IMR-90 (cell line): ENCODE measurements at regions not wholly inside any gene's neighbourhood (a gene's known extent, or its start where the extent isn't known, plus 50 kb on each side); places are given as distances from the start of the nearest gene placed in this dataset.

ENCODE experiments used
- ATAC-seq: fragments of 200-7000 bp; cut with Tn5 transposase; 2 replicates; pipeline ENCODE4 v1.9.1; 2020; ENCODE audit warnings: low read depth, mild to moderate bottlenecking, moderate library complexity
- BruUV-seq: library from RNA; stranded (reverse); fragments of 400-500 nt; replicated peaks from 2 replicates; lab custom pipeline; 2021; lab: Mats Ljungman, UMichigan
- CTCF ChIA-PET: fragments of 300-600 bp; formaldehyde crosslinking; extraction: SDS; loops from one replicate; lab custom pipeline; 2021; ENCODE audit warnings: antibody characterized with exemption; lab: Yijun Ruan, JAX
- POLR2A ChIA-PET: fragments of 300-600 bp; sonication (Branson Sonifier 250); formaldehyde crosslinking; loops from one replicate; lab custom pipeline; 2022; ENCODE audit warnings: antibody characterized with exemption; ENCODE audit not compliant: unreplicated experiment; lab: Charles Lee
- DNase-seq: peaks from one replicate; pipeline ENCODE4 v3.0.0; 2013
- H2AFZ ChIP-seq: replicated peaks from 2 replicates; pipeline ENCODE3; 2013; ENCODE audit warnings: low read length, mild to moderate bottlenecking; ENCODE audit not compliant: poor library complexity
- H2AK5ac ChIP-seq: 2 replicates; pipeline ENCODE4 v1.6.1; 2013; ENCODE audit warnings: low read depth, low read length, inconsistent platforms
- H2AK9ac ChIP-seq: replicated peaks from 2 replicates; pipeline ENCODE3; 2013; ENCODE audit warnings: mild to moderate bottlenecking, low read depth, low read length, moderate library complexity; ENCODE audit not compliant: poor library complexity
- H2BK120ac ChIP-seq: 2 replicates; pipeline ENCODE4 v1.6.1; 2013; ENCODE audit warnings: low read depth, low read length, inconsistent platforms
- H2BK15ac ChIP-seq: 3 replicates; pipeline ENCODE4 v1.6.1; 2013; ENCODE audit warnings: low read depth, low read length, inconsistent platforms
- H2BK20ac ChIP-seq: 2 replicates; pipeline ENCODE4 v1.6.1; 2013; ENCODE audit warnings: low read depth, mild to moderate bottlenecking, inconsistent platforms, low read length, moderate library complexity
- H2BK5ac ChIP-seq: 2 replicates; pipeline ENCODE4 v1.6.1; 2013; ENCODE audit warnings: mild to moderate bottlenecking, low read depth, low read length, inconsistent platforms; ENCODE audit not compliant: poor library complexity, severe bottlenecking
- H3K14ac ChIP-seq: replicated peaks from 2 replicates; pipeline ENCODE4 v1.6.1; 2013; ENCODE audit warnings: low read depth, low read length, inconsistent platforms
- H3K18ac ChIP-seq: 2 replicates; pipeline ENCODE4 v1.6.1; 2013; ENCODE audit warnings: low read depth, low read length, control low read depth
- H3K23ac ChIP-seq: 2 replicates; pipeline ENCODE4 v1.6.1; 2013; ENCODE audit warnings: low read depth, low read length, inconsistent platforms
- H3K27ac ChIP-seq: 2 replicates; pipeline ENCODE4 v1.5.1; 2013; ENCODE audit warnings: mild to moderate bottlenecking, control low read depth, low read length; ENCODE audit not compliant: insufficient read depth
- H3K27me3 ChIP-seq: 2 replicates; pipeline ENCODE4 v1.6.1; 2013; ENCODE audit warnings: low read length; ENCODE audit not compliant: control insufficient read depth, insufficient read depth
- H3K36me3 ChIP-seq: 2 replicates; pipeline ENCODE4 v1.6.1; 2013; ENCODE audit warnings: low read length, mixed read lengths; ENCODE audit not compliant: control insufficient read depth, insufficient read depth
- H3K4ac ChIP-seq: 2 replicates; pipeline ENCODE4 v1.6.1; 2013; ENCODE audit warnings: low read depth, low read length, inconsistent platforms
- H3K4me1 ChIP-seq: 2 replicates; pipeline ENCODE4 v1.6.1; 2013; ENCODE audit warnings: low read length, mixed read lengths; ENCODE audit not compliant: control insufficient read depth, insufficient read depth
- H3K4me2 ChIP-seq: 2 replicates; pipeline ENCODE4 v1.6.1; 2013; ENCODE audit warnings: low read depth, mild to moderate bottlenecking, control low read depth, low read length, moderate library complexity
- H3K4me3 ChIP-seq: 2 replicates; pipeline ENCODE4 v1.5.1; 2013; ENCODE audit warnings: low read depth, mild to moderate bottlenecking, control low read depth, low read length, moderate library complexity; ENCODE audit not compliant: insufficient read depth
- H3K56ac ChIP-seq: 2 replicates; pipeline ENCODE4 v1.6.1; 2013; ENCODE audit warnings: low read length, inconsistent platforms; ENCODE audit not compliant: insufficient read depth; ENCODE audit errors: extremely low read depth
- H3K79me1 ChIP-seq, 2 experiments: 2 replicates each; pipeline ENCODE4 v1.6.1; 2013; ENCODE audit warnings: low read length in 2 of 2, inconsistent platforms in 1 of 2, low read depth in 1 of 2
- H3K9ac ChIP-seq: 2 replicates; pipeline ENCODE4 v1.6.1; 2013; ENCODE audit warnings: low read depth, low read length, control low read depth
- H3K9me1 ChIP-seq: 2 replicates; pipeline ENCODE4 v1.6.1; 2013; ENCODE audit warnings: low read length, inconsistent platforms; ENCODE audit not compliant: insufficient read depth
- H3K9me3 ChIP-seq: 2 replicates; pipeline ENCODE4 v1.6.1; 2013; ENCODE audit warnings: low read length; ENCODE audit not compliant: control insufficient read depth, insufficient read depth
- H4K20me1 ChIP-seq: 2 replicates; pipeline ENCODE4 v1.6.1; 2013; ENCODE audit warnings: low read length, inconsistent platforms; ENCODE audit not compliant: insufficient read depth
- H4K5ac ChIP-seq: 2 replicates; pipeline ENCODE4 v1.6.1; 2013; ENCODE audit warnings: mild to moderate bottlenecking, low read depth, low read length, control low read depth
- H4K8ac ChIP-seq, 2 experiments: 2 replicates each; pipeline ENCODE4 v1.6.1; 2013; ENCODE audit warnings: low read depth in 2 of 2, low read length in 2 of 2, control low read depth in 1 of 2, inconsistent platforms in 1 of 2
- H4K91ac ChIP-seq: 2 replicates; pipeline ENCODE4 v1.6.1; 2013; ENCODE audit warnings: low read depth, low read length, inconsistent platforms; ENCODE audit not compliant: insufficient read depth
- CEBPB ChIP-seq: IDR thresholded peaks from 2 replicates; pipeline ENCODE4 v1.6.1; 2012; ENCODE audit warnings: low read depth, low read length, improper control_type of control experiment
- CHD1 ChIP-seq: IDR thresholded peaks from 2 replicates; pipeline ENCODE4 v1.6.1; 2012; ENCODE audit warnings: low read depth, low read length, improper control_type of control experiment
- FOS ChIP-seq: fragments of 150-350 bp; IDR thresholded peaks from 2 replicates; pipeline ENCODE4 v1.6.1; 2016; ENCODE audit warnings: low read depth, low read length
- MAZ ChIP-seq: IDR thresholded peaks from 2 replicates; pipeline ENCODE4 v1.6.1; 2012; ENCODE audit warnings: low read depth, mild to moderate bottlenecking, low read length, improper control_type of control experiment, moderate library complexity, borderline replicate concordance
- MXI1 ChIP-seq: IDR thresholded peaks from 2 replicates; pipeline ENCODE4 v1.6.1; 2012; ENCODE audit warnings: low read depth, mild to moderate bottlenecking, low read length, moderate library complexity, borderline replicate concordance
- NFE2L2 ChIP-seq: fragments of 150-350 bp; IDR thresholded peaks from 2 replicates; pipeline ENCODE4 v1.6.1; 2016; ENCODE audit warnings: low read depth, mild to moderate bottlenecking, low read length
- POLR2A ChIP-seq: IDR thresholded peaks from 2 replicates; pipeline ENCODE4 v1.6.1; 2012; ENCODE audit warnings: mild to moderate bottlenecking, low read depth, low read length
- RCOR1 ChIP-seq: IDR thresholded peaks from 2 replicates; pipeline ENCODE4 v1.6.1; 2012; ENCODE audit warnings: mild to moderate bottlenecking, low read length, improper control_type of control experiment; ENCODE audit not compliant: insufficient replicate concordance
- SMC3 ChIP-seq: fragments of 150-350 bp; IDR thresholded peaks from 2 replicates; pipeline ENCODE4 v1.6.1; 2016; ENCODE audit warnings: low read depth, mild to moderate bottlenecking, antibody characterized with exemption, low read length, moderate library complexity
- WGBS, 2 experiments: methylation state at CpG; one replicate each; pipeline versions ENCODE4 v1.1.5 to v1.1.7; 2013; ENCODE audit warnings: missing lambda C conversion rate in 2 of 2; ENCODE audit not compliant: insufficient read length in 1 of 2; ENCODE audit errors: extremely low coverage in 2 of 2; 5-methylcytosine and 5-hydroxymethylcytosine counted together
- dilution Hi-C: fragments of 300-500 bp; cut with HindIII; formaldehyde crosslinking; loops from one replicate; pipeline ENCODE4 v1.14.3; 2018; ENCODE audit warnings: low sequenced_read_pairs; ENCODE audit not compliant: unreplicated experiment
- in situ Hi-C: fragments of 300-500 bp; cut with MboI; formaldehyde crosslinking; loops from 3 replicates; pipeline ENCODE4 v1.14.3; 2019; ENCODE audit warnings: low sequenced_read_pairs, inconsistent platforms, mixed read lengths
- intact Hi-C: fragments of 100-400 bp; cut with micrococcal nuclease; formaldehyde crosslinking; loops from 2 replicates; pipeline ENCODE4 v1.10.0; 2022

DNA sequence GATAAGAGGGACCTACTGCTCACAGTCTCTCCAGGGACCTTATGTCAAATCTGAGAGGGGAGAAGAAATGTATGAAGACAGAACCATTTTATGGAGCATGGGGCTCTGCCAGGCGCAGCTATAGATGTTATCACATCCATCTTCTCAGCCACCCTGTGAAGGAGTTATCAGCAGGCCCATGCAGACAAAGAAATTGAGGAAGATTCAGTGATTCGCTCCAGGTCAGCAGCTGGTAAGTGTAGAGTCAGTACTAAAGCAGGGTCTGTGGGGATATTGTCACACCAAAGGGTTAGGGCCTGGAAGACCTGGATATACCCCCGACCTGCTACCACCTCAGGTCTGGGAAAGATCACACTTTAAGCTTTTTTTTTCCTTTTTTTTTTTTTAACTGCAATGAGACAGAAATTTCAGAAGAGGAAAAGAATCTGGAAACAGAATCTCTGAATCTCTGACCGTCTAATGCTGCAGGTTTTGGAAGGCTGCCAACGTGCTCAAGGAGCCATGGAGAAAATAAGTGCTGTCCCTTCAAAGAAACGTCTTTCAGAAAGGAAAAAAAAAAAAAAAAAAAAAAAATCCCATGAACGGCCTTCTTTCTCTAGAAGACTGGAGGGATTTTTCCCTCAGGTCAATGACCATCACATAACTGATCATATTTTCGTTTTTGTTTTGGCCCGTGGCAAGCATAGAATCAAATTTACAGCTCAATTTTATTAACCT, 73.3 kb upstream of the PLEKHG7 start (continued):
- no peak for TF ChIP-seq MXI1

- POLR2A ChIA-PET, result no interaction called here
- Histone ChIP-seq H3K9ac (no peak overlapping the region), H3K9me3 (no peaks in the 10 kb centered on the region), H3K56ac (no peak overlapping the region), H2BK20ac (peak overlapping the region; percentile 17; the same call in 1 of the 2 replicates), H2AK9ac (no peak overlapping the region), H3K23ac (no peak overlapping the region), H3K4ac (no peak overlapping the region; the same call in 1 of the 2 replicates), H3K14ac (no peak overlapping the region), H3K4me2 (peak overlapping the region; percentile 36; the same call in 1 of the 2 replicates), H3K79me1 (no peaks in the 10 kb centered on the region), H2BK5ac (peak overlapping the region; percentile 65), H3K27ac (no peak overlapping the region), H2AK5ac (no peak overlapping the region), H4K20me1 (no peaks in the 10 kb centered on the region), H3K4me3 (no peak overlapping the region), H2BK15ac (no peak overlapping the region), H2BK120ac (0 out of 2 replicates have a peak overlapping the region, but pooled peaks have one; percentile 25), H3K4me1 (peaks cover 12% of the 10 kb centered on the region; the same call in 1 of the 2 replicates), H3K18ac (no peak overlapping the region), H2AFZ (no peak overlapping the region), H4K8ac (no peak overlapping the region), H3K9me1 (peaks cover 4% of the 10 kb centered on the region; the same call in 1 of the 2 replicates), H3K36me3 (no peaks in the 10 kb centered on the region), H4K91ac (no peak overlapping the region), H3K27me3 (no peaks in the 10 kb centered on the region), H4K5ac (no peak overlapping the region; the same call in 1 of the 2 replicates)
- peak; percentile 68; the same call in 1 of the 2 replicates for ATAC-seq
- DNase-seq, result peak; percentile 87
- no CpG with 5 or more reads among the region's 2 CpGs for WGBS, 2 experiments
- no TSS peak for BruUV-seq
- in situ Hi-C loops (loop anchor here (25.0 kb wide), 1 partner anchor 1666 kb away; the partner anchor contains the start of gene CCER1), intact Hi-C loops (no loop called here), dilution Hi-C loops (no loop called here)
- TF ChIP-seq FOS, result peak; percentile 59; the same call in 1 of the 2 replicates
- TF ChIP-seq CEBPB, result 0 out of 2 replicates have a peak, but pooled peaks have one; percentile 4
- TF ChIP-seq POLR2A, result no peak
- no peak for TF ChIP-seq MXI1
- no peak for TF ChIP-seq RCOR1
- TF ChIP-seq NFE2L2, result no peak
- no peak for TF ChIP-seq MAZ
- TF ChIP-seq CHD1, result no peak
- no peak for TF ChIP-seq SMC3
- CTCF ChIA-PET, result interaction anchor here (0.9 to 1.5 kb wide), 2 partner anchors 19 to 21 kb away, joined by 3 read pairs; no protein-coding TSS in a partner anchor
These were observed 74.3 kb upstream of the PLEKHG7 start for GRCh38 chr12:92628476-92628875.
